HCT116 (cell line): ENCODE measurements at regions not wholly inside any gene's neighbourhood (a gene's known extent, or its start where the extent isn't known, plus 50 kb on each side); places are given as distances from the start of the nearest gene placed in this dataset.

Experiments used
- EZH2 ChIP-seq: fragments of 200-600 bp; sonication (generic); IDR thresholded peaks from 2 replicates; pipeline ENCODE4 v1.6.1; 2017; ENCODE audit warnings: antibody characterized with exemption, mixed run types
- POLR2A ChIP-seq: IDR thresholded peaks from 2 replicates; pipeline ENCODE4 v1.7.0; 2011; ENCODE audit warnings: borderline replicate concordance; ENCODE audit not compliant: insufficient read depth, insufficient read length; ENCODE audit errors: extremely low read depth
- TF ChIP-seq, protein P1 (sequence below), 3 experiments: fragments of 200-600 bp in 1 of 3; sonication (generic) in 1 of 3; IDR thresholded peaks in 2 of 3; conservative IDR thresholded peaks in 1 of 3; 2 replicates each; pipeline ENCODE4 v1.5.1; 2012 to 2017; ENCODE audit warnings: low read depth in 2 of 3, low read length in 2 of 3, antibody characterized with exemption in 1 of 3, borderline replicate concordance in 1 of 3, control low read depth in 1 of 3, mild to moderate bottlenecking in 1 of 3, mixed read lengths in 1 of 3, mixed run types in 1 of 3, moderate library complexity in 1 of 3; ENCODE audit not compliant: insufficient read depth in 1 of 3

DNA sequence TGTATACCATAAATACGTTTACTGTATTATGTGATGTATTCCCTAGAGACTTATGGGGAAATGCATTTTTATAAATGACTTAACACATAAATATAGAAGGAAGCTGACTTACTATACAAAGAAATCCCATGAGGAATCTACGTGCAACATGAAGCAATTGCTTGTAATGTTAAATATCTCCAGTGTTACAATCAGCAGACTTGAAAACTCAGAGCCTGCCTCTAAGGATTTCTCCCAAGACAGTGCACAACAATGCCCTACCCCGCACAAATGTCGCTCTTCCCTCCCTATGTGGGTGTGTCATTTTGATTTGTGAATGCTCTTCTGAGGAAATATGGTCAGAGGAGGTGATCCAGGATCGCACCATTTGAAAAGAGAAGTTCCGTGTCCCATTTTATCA is 629.0 kb downstream of the NR2F2 start:
- TF ChIP-seq, protein P1, sequence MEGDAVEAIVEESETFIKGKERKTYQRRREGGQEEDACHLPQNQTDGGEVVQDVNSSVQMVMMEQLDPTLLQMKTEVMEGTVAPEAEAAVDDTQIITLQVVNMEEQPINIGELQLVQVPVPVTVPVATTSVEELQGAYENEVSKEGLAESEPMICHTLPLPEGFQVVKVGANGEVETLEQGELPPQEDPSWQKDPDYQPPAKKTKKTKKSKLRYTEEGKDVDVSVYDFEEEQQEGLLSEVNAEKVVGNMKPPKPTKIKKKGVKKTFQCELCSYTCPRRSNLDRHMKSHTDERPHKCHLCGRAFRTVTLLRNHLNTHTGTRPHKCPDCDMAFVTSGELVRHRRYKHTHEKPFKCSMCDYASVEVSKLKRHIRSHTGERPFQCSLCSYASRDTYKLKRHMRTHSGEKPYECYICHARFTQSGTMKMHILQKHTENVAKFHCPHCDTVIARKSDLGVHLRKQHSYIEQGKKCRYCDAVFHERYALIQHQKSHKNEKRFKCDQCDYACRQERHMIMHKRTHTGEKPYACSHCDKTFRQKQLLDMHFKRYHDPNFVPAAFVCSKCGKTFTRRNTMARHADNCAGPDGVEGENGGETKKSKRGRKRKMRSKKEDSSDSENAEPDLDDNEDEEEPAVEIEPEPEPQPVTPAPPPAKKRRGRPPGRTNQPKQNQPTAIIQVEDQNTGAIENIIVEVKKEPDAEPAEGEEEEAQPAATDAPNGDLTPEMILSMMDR (IDR thresholded peaks at IDR 0.05 in 2 of 3, conservative IDR thresholded peaks at IDR 0.05 in 1 of 3; ENCODE audit: borderline replicate concordance in 1 of 3, insufficient read depth in 1 of 3, low read depth in 2 of 3, low read length in 2 of 3) = no peak
- TF ChIP-seq EZH2 (no peak), POLR2A (no peak)
